ENCODE measurements at regions not wholly inside any gene's neighbourhood (a gene's known extent, or its start where the extent isn't known, plus 50 kb on each side); places are given as distances from the start of the nearest gene placed in this dataset.

GRCh38 chr9:78575771-78576170, 278.8 kb downstream of the PSAT1 start:
- in situ Hi-C loops (cut with HindIII; ENCODE audit: low pct_ligation_motif_present, low pct_unique_long_range_greater_than_20kb, low sequenced_read_pairs), result no loop called here
- no peak for DNase-seq

GRCh38 chr9:78577156-78577906, 280.4 kb downstream of the PSAT1 start:
- no peak for DNase-seq
- in situ Hi-C loops (cut with HindIII; ENCODE audit: low pct_ligation_motif_present, low pct_unique_long_range_greater_than_20kb, low sequenced_read_pairs), result no loop called here

DNA sequence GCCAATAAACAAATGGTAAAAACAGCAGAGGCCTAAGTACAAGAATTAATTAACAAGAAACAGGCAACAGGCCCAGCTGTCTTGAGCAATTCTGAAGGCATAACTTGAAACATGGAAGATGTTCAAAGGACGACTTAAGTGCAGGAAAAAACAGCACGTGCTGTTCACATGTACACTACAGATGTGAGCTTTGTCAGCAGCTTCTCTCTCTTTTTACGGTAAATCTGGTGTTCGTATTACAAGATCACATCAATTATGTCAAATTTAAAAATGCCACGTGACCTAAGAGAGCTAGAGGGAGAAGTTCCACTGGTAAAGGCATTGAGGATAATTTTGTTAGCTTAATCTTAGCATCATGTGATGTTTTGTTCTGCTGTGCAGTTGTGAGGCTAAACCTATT, 281.1 kb downstream of the PSAT1 start:
- no peak for DNase-seq
- in situ Hi-C loops (cut with HindIII; ENCODE audit: low pct_ligation_motif_present, low pct_unique_long_range_greater_than_20kb, low sequenced_read_pairs), result no loop called here

GRCh38 chr9:78582821-78583220, 285.9 kb downstream of the PSAT1 start:
- no peak for DNase-seq
- in situ Hi-C loops (cut with HindIII; ENCODE audit: low pct_ligation_motif_present, low pct_unique_long_range_greater_than_20kb, low sequenced_read_pairs), result no loop called here

GRCh38 chr9:78584589-78584988, 287.7 kb downstream of the PSAT1 start:
- DNase-seq, result no peak
- in situ Hi-C loops (cut with HindIII; ENCODE audit: low pct_ligation_motif_present, low pct_unique_long_range_greater_than_20kb, low sequenced_read_pairs), result no loop called here

- in situ Hi-C loops (cut with HindIII; ENCODE audit: low pct_ligation_motif_present, low pct_unique_long_range_greater_than_20kb, low sequenced_read_pairs), result no loop called here
- no peak for DNase-seq
Measured at GRCh38 chr9:78585909-78586308, 289.0 kb downstream of the PSAT1 start.

GRCh38 chr9:78590068-78590467, 293.1 kb downstream of the PSAT1 start:
- no peak for DNase-seq
- in situ Hi-C loops (cut with HindIII; ENCODE audit: low pct_ligation_motif_present, low pct_unique_long_range_greater_than_20kb, low sequenced_read_pairs), result no loop called here

DNA sequence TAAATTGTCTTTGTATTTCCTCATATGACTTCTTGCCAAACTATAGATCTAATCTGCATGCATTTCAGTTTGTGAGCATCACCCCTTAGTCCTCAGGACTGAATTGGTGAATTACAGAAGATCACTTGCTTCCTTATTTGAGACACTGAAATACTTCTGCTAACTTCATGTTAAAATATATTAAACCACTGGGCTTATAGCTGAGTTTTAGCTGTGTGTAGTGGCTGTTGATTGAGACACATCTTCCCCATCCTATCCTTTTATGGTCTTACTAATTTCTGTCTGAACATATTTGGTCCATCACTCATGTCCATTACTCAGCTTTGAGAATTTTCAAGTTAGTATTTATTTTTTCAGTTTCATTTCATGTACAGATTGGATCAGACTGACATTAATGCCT, 295.9 kb downstream of the PSAT1 start:
- DNase-seq, result no peak
- in situ Hi-C loops (cut with HindIII; ENCODE audit: low pct_ligation_motif_present, low pct_unique_long_range_greater_than_20kb, low sequenced_read_pairs), result no loop called here

DNA sequence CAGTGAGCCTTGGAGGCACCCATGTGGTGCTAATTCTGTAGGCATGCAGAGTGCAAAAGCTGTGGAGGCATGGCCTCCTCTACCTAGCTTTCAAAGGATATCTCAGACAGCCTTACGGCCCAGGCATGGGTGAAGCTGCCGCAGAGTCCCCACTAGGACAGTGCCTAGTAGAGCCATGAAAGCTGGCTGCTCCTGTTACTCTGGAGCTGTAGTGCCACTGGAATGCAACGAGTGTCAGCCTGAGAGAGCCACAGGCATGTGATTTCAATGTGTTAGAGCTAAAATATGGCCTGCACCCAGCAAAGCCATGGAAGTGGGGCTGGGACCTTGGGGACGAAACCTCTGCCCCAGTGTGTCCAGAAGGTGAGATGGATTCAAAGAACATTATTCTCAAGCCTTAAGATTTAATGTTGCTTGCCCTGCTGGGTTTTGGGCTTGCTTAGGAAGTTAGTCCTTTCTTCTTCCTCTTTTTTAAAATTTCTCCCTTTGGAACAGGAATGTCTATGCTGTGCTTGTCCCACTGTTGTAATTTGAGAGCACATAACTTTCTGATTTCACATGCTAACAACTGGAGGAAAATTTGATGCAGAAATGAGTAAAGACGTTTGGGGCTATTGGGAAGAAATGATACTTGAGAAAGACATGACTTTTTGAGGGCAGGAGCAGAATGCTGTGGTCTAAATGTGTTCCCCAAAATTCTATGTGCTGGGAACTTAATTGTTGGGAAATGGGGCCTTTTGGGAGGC, 298.4 kb downstream of the PSAT1 start:
- in situ Hi-C loops (cut with HindIII; ENCODE audit: low pct_ligation_motif_present, low pct_unique_long_range_greater_than_20kb, low sequenced_read_pairs), result no loop called here
- DNase-seq, result no peak

GRCh38 chr9:78596346-78596745, 299.4 kb downstream of the PSAT1 start:
- in situ Hi-C loops (cut with HindIII; ENCODE audit: low pct_ligation_motif_present, low pct_unique_long_range_greater_than_20kb, low sequenced_read_pairs), result no loop called here
- DNase-seq, result no peak

- in situ Hi-C loops (cut with HindIII; ENCODE audit: low pct_ligation_motif_present, low pct_unique_long_range_greater_than_20kb, low sequenced_read_pairs), result no loop called here
- DNase-seq, result no peak
Measured at GRCh38 chr9:78598120-78598519, 301.2 kb downstream of the PSAT1 start.

GRCh38 chr9:78599926-78600325, 303.0 kb downstream of the PSAT1 start:
- DNase-seq, result no peak
- in situ Hi-C loops (cut with HindIII; ENCODE audit: low pct_ligation_motif_present, low pct_unique_long_range_greater_than_20kb, low sequenced_read_pairs), result no loop called here

- in situ Hi-C loops (cut with HindIII; ENCODE audit: low pct_ligation_motif_present, low pct_unique_long_range_greater_than_20kb, low sequenced_read_pairs), result no loop called here
- DNase-seq, result peak; percentile 52
Measured at GRCh38 chr9:78601957-78602565, 305.1 kb downstream of the PSAT1 start.

GRCh38 chr9:78605041-78606000, 308.4 kb downstream of the PSAT1 start:
- DNase-seq, result no peak
- in situ Hi-C loops (cut with HindIII; ENCODE audit: low pct_ligation_motif_present, low pct_unique_long_range_greater_than_20kb, low sequenced_read_pairs), result no loop called here

- in situ Hi-C loops (cut with HindIII; ENCODE audit: low pct_ligation_motif_present, low pct_unique_long_range_greater_than_20kb, low sequenced_read_pairs), result no loop called here
- DNase-seq, result no peak
Measured at GRCh38 chr9:78606001-78606379, 309.1 kb downstream of the PSAT1 start.

DNA sequence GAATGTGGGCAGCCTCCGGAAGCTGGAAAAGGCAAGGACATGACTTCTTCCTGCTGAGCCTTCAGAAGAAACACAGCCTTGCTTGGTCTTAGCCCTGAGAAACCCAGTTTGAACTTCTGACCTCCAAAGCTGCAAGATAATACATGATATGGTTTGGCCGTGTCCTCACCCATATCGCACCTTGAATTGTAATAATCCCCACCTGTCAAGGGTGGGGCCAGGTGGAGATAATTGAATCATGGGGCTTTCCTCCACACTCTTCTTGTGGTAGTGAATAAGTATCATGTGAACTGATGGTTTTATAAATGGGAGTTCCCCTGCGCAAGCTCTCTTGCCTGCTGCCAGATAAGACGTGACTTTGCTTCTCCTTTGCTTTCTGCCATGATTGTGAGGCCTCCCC, 310.9 kb downstream of the PSAT1 start:
- no peak for DNase-seq
- in situ Hi-C loops (cut with HindIII; ENCODE audit: low pct_ligation_motif_present, low pct_unique_long_range_greater_than_20kb, low sequenced_read_pairs), result no loop called here

DNA sequence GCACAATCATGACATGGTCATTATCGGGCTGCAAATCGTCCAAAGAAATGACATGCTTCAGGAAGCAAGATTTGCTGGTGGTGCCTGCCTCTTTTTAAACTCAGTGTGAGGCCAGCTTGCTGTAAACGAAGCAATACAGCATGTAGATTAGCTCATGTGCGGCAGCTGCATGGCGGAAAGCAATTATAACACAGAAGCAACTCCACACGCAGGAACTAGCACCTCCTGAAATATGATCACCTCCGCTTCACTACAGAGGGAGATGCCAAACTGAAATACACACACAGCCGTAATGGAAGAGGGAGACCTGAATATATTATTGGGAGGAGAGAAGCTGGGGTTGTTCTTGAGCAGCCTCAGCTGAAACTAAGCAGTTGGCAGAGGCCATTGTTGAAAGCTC, 312.5 kb downstream of the PSAT1 start:
- no peak for DNase-seq
- in situ Hi-C loops (cut with HindIII; ENCODE audit: low pct_ligation_motif_present, low pct_unique_long_range_greater_than_20kb, low sequenced_read_pairs), result no loop called here

DNA sequence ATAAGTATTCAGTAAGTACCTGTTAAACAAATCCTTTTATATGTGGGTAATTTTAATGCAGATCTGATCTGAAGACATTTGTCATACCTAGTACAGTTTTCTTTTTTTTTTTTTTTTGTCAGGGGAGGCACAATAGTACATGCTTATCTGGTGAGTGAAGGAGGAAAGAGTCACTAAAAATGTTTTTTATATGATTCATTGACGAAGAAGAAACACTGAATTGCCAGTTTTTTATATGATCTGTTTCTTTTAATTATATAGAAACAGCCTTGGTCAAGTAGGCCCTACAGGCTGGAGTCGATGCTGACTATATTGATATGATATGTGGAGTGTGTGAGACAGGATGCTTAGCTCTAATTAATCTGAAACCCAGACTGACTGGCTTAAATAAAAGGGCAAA, 315.2 kb downstream of the PSAT1 start:
- in situ Hi-C loops (cut with HindIII; ENCODE audit: low pct_ligation_motif_present, low pct_unique_long_range_greater_than_20kb, low sequenced_read_pairs), result no loop called here
- DNase-seq, result no peak

GRCh38 chr9:78613006-78613405, 316.1 kb downstream of the PSAT1 start:
- no peak for DNase-seq
- in situ Hi-C loops (cut with HindIII; ENCODE audit: low pct_ligation_motif_present, low pct_unique_long_range_greater_than_20kb, low sequenced_read_pairs), result no loop called here
